H1 (cell line): ENCODE measurements at regions not wholly inside any gene's neighbourhood (a gene's known extent, or its start where the extent isn't known, plus 50 kb on each side); places are given as distances from the start of the nearest gene placed in this dataset.

ENCODE experiments used
- CTCF ChIA-PET: fragments of 300-600 bp; sonication (Branson Sonifier 250); formaldehyde crosslinking; loops from one replicate; lab custom pipeline; 2021; ENCODE audit not compliant: partially characterized antibody; lab: Charles Lee
- POLR2A ChIA-PET: fragments of 300-600 bp; sonication (Branson Sonifier 250); formaldehyde crosslinking; loops from one replicate; lab custom pipeline; 2021; ENCODE audit warnings: inconsistent platforms; ENCODE audit not compliant: partially characterized antibody; lab: Charles Lee
- DNase-seq, 2 experiments: peaks; one replicate each; pipeline versions ENCODE4 v3.0.0 to v3.0.0-alpha.2; 2010 to 2022; ENCODE audit warnings: low spot score in 2 of 2, low read depth in 1 of 2, mixed read lengths in 1 of 2
- FAIRE-seq: peaks from 2 replicates; lab custom pipeline; 2011; peaks lifted over from hg19 to GRCh38; lab: Jason Lieb, UNC
- H2AFZ ChIP-seq: 2 replicates; pipeline ENCODE4 v1.8.1; 2012; ENCODE audit warnings: low read length, inconsistent platforms
- H2AK5ac ChIP-seq: 2 replicates; pipeline ENCODE4 v1.6.1; 2013; ENCODE audit warnings: low read depth, low read length
- H2BK120ac ChIP-seq: replicated peaks from 2 replicates; pipeline ENCODE3; 2013; ENCODE audit warnings: low read depth, low read length, inconsistent platforms
- H2BK12ac ChIP-seq: 2 replicates; pipeline ENCODE4 v1.6.1; 2013; ENCODE audit warnings: low read depth, low read length
- H2BK15ac ChIP-seq: 2 replicates; pipeline ENCODE4 v1.6.1; 2013; ENCODE audit warnings: low read length
- H2BK20ac ChIP-seq: 2 replicates; pipeline ENCODE4 v1.6.1; 2013; ENCODE audit warnings: low read length
- H2BK5ac ChIP-seq: 2 replicates; pipeline ENCODE4 v1.6.1; 2013; ENCODE audit warnings: low read depth, low read length
- H3K14ac ChIP-seq: 2 replicates; pipeline ENCODE4 v1.6.1; 2013; ENCODE audit warnings: inconsistent platforms; ENCODE audit not compliant: insufficient read length
- H3K18ac ChIP-seq: 2 replicates; pipeline ENCODE4 v1.6.1; 2013; ENCODE audit warnings: low read length; ENCODE audit errors: extremely low read depth
- H3K23ac ChIP-seq: 2 replicates; pipeline ENCODE4 v1.6.1; 2013; ENCODE audit warnings: inconsistent platforms; ENCODE audit not compliant: insufficient read length
- H3K23me2 ChIP-seq: 2 replicates; pipeline ENCODE4 v1.6.1; 2013; ENCODE audit warnings: low read depth, low read length
- H3K27ac ChIP-seq: 2 replicates; pipeline ENCODE4 v1.6.1; 2011; ENCODE audit warnings: low read depth, low read length, inconsistent platforms
- H3K27me3 ChIP-seq, 4 experiments: replicated peaks in 1 of 4; 1 replicate in 1 of 4; 2 replicates in 3 of 4; pipeline versions ENCODE4 v1.6.1 to v1.8.1; 2011 to 2013; ENCODE audit warnings: low read length in 3 of 4, mild to moderate bottlenecking in 3 of 4, inconsistent platforms in 2 of 4, mixed read lengths in 2 of 4, moderate library complexity in 1 of 4; ENCODE audit not compliant: control insufficient read depth in 3 of 4, insufficient read depth in 3 of 4; ENCODE audit errors: extremely low read depth in 1 of 4
- H3K36me3 ChIP-seq, 4 experiments: 2 replicates each; pipeline versions ENCODE4 v1.6.1 to v1.8.1; 2011 to 2013; ENCODE audit warnings: mild to moderate bottlenecking in 4 of 4, low read length in 3 of 4, moderate library complexity in 2 of 4, control low read depth in 1 of 4, inconsistent platforms in 1 of 4; ENCODE audit not compliant: insufficient read depth in 4 of 4, control insufficient read depth in 2 of 4
- H3K4ac ChIP-seq: replicated peaks from 2 replicates; pipeline ENCODE3; 2013; ENCODE audit warnings: low read length, low read depth, mixed read lengths, inconsistent platforms; ENCODE audit not compliant: insufficient read length
- H3K4me1 ChIP-seq, 4 experiments: replicated peaks in 1 of 4; 1 replicate in 1 of 4; 2 replicates in 3 of 4; pipeline versions ENCODE4 v1.6.1 to v1.8.1; 2011 to 2013; ENCODE audit warnings: low read length in 3 of 4, inconsistent platforms in 2 of 4, mixed read lengths in 1 of 4; ENCODE audit not compliant: insufficient read depth in 4 of 4, control insufficient read depth in 3 of 4
- H3K4me2 ChIP-seq, 2 experiments: 2 replicates each; pipeline versions ENCODE4 v1.6.1 to v1.8.1; 2011 to 2013; ENCODE audit warnings: low read depth in 2 of 2, low read length in 2 of 2, control low read depth in 1 of 2, inconsistent platforms in 1 of 2, mild to moderate bottlenecking in 1 of 2; ENCODE audit not compliant: insufficient read depth in 1 of 2
- H3K4me3 ChIP-seq, 4 experiments: fragments of 200-600, 300-600 bp in 1 of 4; sonication (generic), shearing (Covaris generic), sonication (Bioruptor Twin) in 1 of 4; 2 replicates each; pipeline versions ENCODE4 v1.5.1 to v1.8.1; 2011 to 2016; ENCODE audit warnings: low read length in 4 of 4, low read depth in 3 of 4, control low read depth in 2 of 4, inconsistent platforms in 2 of 4, mild to moderate bottlenecking in 2 of 4, mixed read lengths in 1 of 4, moderate library complexity in 1 of 4; ENCODE audit not compliant: insufficient read depth in 2 of 4; ENCODE audit errors: extremely low read depth in 1 of 4
- H3K56ac ChIP-seq: replicated peaks from 2 replicates; pipeline ENCODE3; 2013; ENCODE audit warnings: low read depth, mild to moderate bottlenecking, mixed read lengths, low read length, inconsistent platforms; ENCODE audit not compliant: insufficient read length
- H3K79me1 ChIP-seq: 2 replicates; pipeline ENCODE4 v1.6.1; 2013; ENCODE audit warnings: low read depth, low read length, control low read depth
- H3K79me2 ChIP-seq, 2 experiments: 2 replicates each; pipeline versions ENCODE4 v1.6.1 to v1.8.1; 2012 to 2013; ENCODE audit warnings: low read length in 2 of 2, mild to moderate bottlenecking in 2 of 2, inconsistent platforms in 1 of 2; ENCODE audit not compliant: insufficient read depth in 2 of 2, control insufficient read depth in 1 of 2
- H3K9ac ChIP-seq, 4 experiments: replicated peaks in 1 of 4; 1 replicate in 1 of 4; 2 replicates in 3 of 4; pipeline versions ENCODE4 v1.6.1 to v1.8.1; 2011 to 2013; ENCODE audit warnings: low read depth in 3 of 4, low read length in 3 of 4, control low read depth in 2 of 4, mild to moderate bottlenecking in 2 of 4, moderate library complexity in 2 of 4, inconsistent platforms in 1 of 4; ENCODE audit errors: extremely low read depth in 1 of 4
- H3K9me3 ChIP-seq, 2 experiments: 2 replicates each; pipeline versions ENCODE4 v1.6.1 to v1.8.1; 2012 to 2013; ENCODE audit warnings: mild to moderate bottlenecking in 2 of 2, moderate library complexity in 2 of 2, control low read depth in 1 of 2, inconsistent platforms in 1 of 2, low read depth in 1 of 2, low read length in 1 of 2, mixed read lengths in 1 of 2; ENCODE audit not compliant: insufficient read depth in 2 of 2
- H4K20me1 ChIP-seq, 2 experiments: replicated peaks in 1 of 2; 2 replicates each; pipeline versions ENCODE3 to v1.8.1; 2011 to 2013; ENCODE audit warnings: inconsistent platforms in 2 of 2, low read length in 2 of 2, mild to moderate bottlenecking in 1 of 2; ENCODE audit not compliant: insufficient read depth in 2 of 2, control insufficient read depth in 1 of 2
- H4K5ac ChIP-seq: 2 replicates; pipeline ENCODE4 v1.6.1; 2013; ENCODE audit warnings: low read length, low read depth, mixed read lengths, inconsistent platforms; ENCODE audit not compliant: insufficient read length
- H4K8ac ChIP-seq: 2 replicates; pipeline ENCODE4 v1.8.0; 2013; ENCODE audit warnings: mild to moderate bottlenecking, moderate library complexity, low read length, inconsistent platforms; ENCODE audit not compliant: insufficient read depth; ENCODE audit errors: extremely low read depth
- H4K91ac ChIP-seq: replicated peaks from 2 replicates; pipeline ENCODE3; 2013; ENCODE audit warnings: low read length, mixed read lengths, inconsistent platforms; ENCODE audit not compliant: insufficient read length
- ASH2L ChIP-seq: fragments of 200-600, 300-600 bp; sonication (generic); IDR thresholded peaks from one replicate; pipeline ENCODE4 v1.7.1; 2017; ENCODE audit warnings: low read length
- CBX8 ChIP-seq: fragments of 300-800, 300-1000 bp; sonication (generic); IDR thresholded peaks from 2 replicates; pipeline ENCODE4 v1.7.1; 2016; ENCODE audit warnings: low read depth, low read length, borderline replicate concordance
- CHD1 ChIP-seq: IDR thresholded peaks from 2 replicates; pipeline ENCODE4 v1.6.1; 2012; ENCODE audit warnings: low read depth, low read length, improper control_type of control experiment
- GTF2F1 ChIP-seq: IDR thresholded peaks from 2 replicates; pipeline ENCODE4 v1.6.1; 2012; ENCODE audit warnings: low read depth, low read length, improper control_type of control experiment, borderline replicate concordance
- JUN ChIP-seq: IDR thresholded peaks from 2 replicates; pipeline ENCODE4 v1.6.1; 2011; ENCODE audit warnings: low read depth, mild to moderate bottlenecking, improper control_type of control experiment, low read length
- KDM4A ChIP-seq: IDR thresholded peaks from one replicate; pipeline ENCODE4 v1.7.1; 2012; ENCODE audit warnings: low read depth, mild to moderate bottlenecking, moderate library complexity, low read length, inconsistent platforms; ENCODE audit not compliant: severe bottlenecking
- KDM5A ChIP-seq: fragments of 200-600 bp; IDR thresholded peaks from 2 replicates; pipeline ENCODE4 v1.7.1; 2012; ENCODE audit warnings: mild to moderate bottlenecking, low read length, inconsistent platforms, mixed read lengths
- PHF8 ChIP-seq: fragments of 200-600 bp; sonication (generic); conservative IDR thresholded peaks from 2 replicates; pipeline ENCODE4 v1.7.1; 2012; ENCODE audit warnings: low read depth, mild to moderate bottlenecking, inconsistent platforms, low read length, moderate library complexity
- RBBP5 ChIP-seq: IDR thresholded peaks from 2 replicates; pipeline ENCODE4 v1.7.1; 2012; ENCODE audit warnings: low read depth, mild to moderate bottlenecking, inconsistent platforms, low read length, moderate library complexity, borderline replicate concordance
- RXRA ChIP-seq: IDR thresholded peaks from 2 replicates; pipeline ENCODE4 v1.6.1; 2011; ENCODE audit warnings: low read depth, mild to moderate bottlenecking, low read length, moderate library complexity; ENCODE audit not compliant: insufficient read depth
- SAP30 ChIP-seq: fragments of 300-600 bp; sonication (generic); IDR thresholded peaks from 2 replicates; pipeline ENCODE4 v1.7.1; 2012; ENCODE audit warnings: low read length, moderate library complexity, mild to moderate bottlenecking, inconsistent platforms; ENCODE audit not compliant: insufficient read depth, insufficient replicate concordance
- SIRT6 ChIP-seq: IDR thresholded peaks from one replicate; pipeline ENCODE4 v1.7.1; 2012; ENCODE audit warnings: low read length, inconsistent platforms
- SIX5 ChIP-seq: IDR thresholded peaks from 2 replicates; pipeline ENCODE4 v1.6.1; 2011; ENCODE audit warnings: mild to moderate bottlenecking, low read depth, low read length
- YY1 ChIP-seq: IDR thresholded peaks from 2 replicates; pipeline ENCODE4 v1.6.1; 2011; ENCODE audit warnings: low read depth, mild to moderate bottlenecking, low read length
- TF ChIP-seq, protein P1 (sequence below): IDR thresholded peaks from 2 replicates; pipeline ENCODE4 v1.6.1; 2012; ENCODE audit warnings: inconsistent platforms

- TF ChIP-seq KDM5A (no peak), RBBP5 (no peak)
Observed at GRCh38 chr1:199287647-199288046, 648.8 kb downstream of the PTPRC start (continued).

DNA sequence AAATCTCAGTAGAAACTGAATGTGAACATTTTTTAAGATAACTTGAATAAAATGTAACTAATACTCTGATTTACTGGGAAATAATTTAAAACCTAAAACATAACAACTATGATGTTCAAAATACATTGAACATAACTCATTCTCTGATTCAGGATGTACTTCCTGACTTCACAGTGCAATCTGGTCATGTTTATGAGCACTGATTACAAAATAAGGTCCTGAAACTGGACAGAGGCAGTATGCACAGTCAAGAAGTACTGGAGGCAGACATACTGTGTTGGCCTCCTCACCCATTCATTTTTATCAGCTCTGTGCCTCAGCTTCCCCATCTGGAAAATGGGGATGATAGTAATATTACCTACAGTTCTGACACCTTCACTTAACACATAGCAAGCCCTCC, 651.3 kb downstream of the PTPRC start:
- Histone ChIP-seq H2BK12ac (no peak overlapping the region), H2BK5ac (no peak overlapping the region), H2AK5ac (no peak overlapping the region), H3K4me1 (no peaks in the 10 kb centered on the region), H4K91ac (no peak overlapping the region), H2BK15ac (no peak overlapping the region), H2BK120ac (no peak overlapping the region), H3K9me3 (no peaks in the 10 kb centered on the region), H3K4me3 (no peak overlapping the region), H2BK20ac (no peak overlapping the region), H3K79me2 (no peaks in the 10 kb centered on the region), H4K20me1 (no peaks in the 10 kb centered on the region), H3K27ac (no peak overlapping the region), H3K4me2 (no peak overlapping the region), H3K56ac (no peak overlapping the region), H3K23ac (no peak overlapping the region), H2AFZ (no peak overlapping the region), H3K14ac (no peak overlapping the region), H3K27me3 (no peaks in the 10 kb centered on the region), H3K9ac (no peak overlapping the region), H3K79me1 (no peaks in the 10 kb centered on the region), H4K8ac (no peak overlapping the region), H3K18ac (no peak overlapping the region), H3K4ac (no peak overlapping the region), H3K23me2 (no peaks in the 10 kb centered on the region), H3K36me3 (no peaks in the 10 kb centered on the region), H4K5ac (no peak overlapping the region)
- ChIA-PET CTCF (no interaction called here), POLR2A (no interaction called here)
- DNase-seq (no peak), FAIRE-seq (no peak)
- no peak for TF ChIP-seq KDM4A
- TF ChIP-seq, protein P1, sequence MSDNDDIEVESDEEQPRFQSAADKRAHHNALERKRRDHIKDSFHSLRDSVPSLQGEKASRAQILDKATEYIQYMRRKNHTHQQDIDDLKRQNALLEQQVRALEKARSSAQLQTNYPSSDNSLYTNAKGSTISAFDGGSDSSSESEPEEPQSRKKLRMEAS = no peak
- no peak for TF ChIP-seq PHF8
- TF ChIP-seq ASH2L = no peak
- no peak for TF ChIP-seq SIX5
- TF ChIP-seq KDM5A = no peak
- no peak for TF ChIP-seq CBX8
- TF ChIP-seq YY1 = no peak
- no peak for TF ChIP-seq SAP30
- TF ChIP-seq GTF2F1 = no peak
- TF ChIP-seq RXRA = no peak
- no peak for TF ChIP-seq JUN
- TF ChIP-seq SIRT6 = no peak
- TF ChIP-seq CHD1 = no peak
